Suprapubic skin (tissue), 4 donors: ENCODE measurements at regions not wholly inside any gene's neighbourhood (a gene's known extent, or its start where the extent isn't known, plus 50 kb on each side); places are given as distances from the start of the nearest gene placed in this dataset.

Experiments
- DNase-seq, 2 donors: peaks; one replicate each; pipeline ENCODE4 v3.0.0-alpha.2; 2019; ENCODE audit warnings: low spot score in 2 of 2
- H3K27ac ChIP-seq: fragments of 200-600 bp; sonication (generic); one replicate; pipeline ENCODE4 v1.5.1; 2019
- H3K27me3 ChIP-seq: fragments of 200-600 bp; sonication (generic); one replicate; pipeline ENCODE4 v1.5.1; 2019
- H3K36me3 ChIP-seq: fragments of 200-600 bp; sonication (generic); one replicate; pipeline ENCODE4 v1.5.1; 2019
- H3K4me1 ChIP-seq: fragments of 200-600 bp; sonication (generic); one replicate; pipeline ENCODE4 v1.5.1; 2019
- H3K4me3 ChIP-seq: fragments of 200-600 bp; sonication (generic); one replicate; pipeline ENCODE4 v1.5.1; 2019; ENCODE audit warnings: mild to moderate bottlenecking
- H3K9me3 ChIP-seq: fragments of 200-600 bp; sonication (generic); one replicate; pipeline ENCODE4 v1.5.1; 2019
- EP300 ChIP-seq: sonication (generic); formaldehyde crosslinking; IDR thresholded peaks from one replicate; pipeline ENCODE4 v1.6.1; 2017; ENCODE audit warnings: antibody characterized with exemption
- POLR2A ChIP-seq, 2 donors: fragments of 450-650 bp; IDR thresholded peaks; one replicate each; pipeline ENCODE4 v1.6.1; 2017; ENCODE audit warnings: antibody characterized with exemption in 2 of 2, mild to moderate bottlenecking in 2 of 2, moderate library complexity in 2 of 2
- POLR2AphosphoS5 ChIP-seq, 3 donors: sonication (generic); formaldehyde crosslinking; IDR thresholded peaks; one replicate each; pipeline ENCODE4 v1.6.1; 2017; ENCODE audit warnings: antibody characterized with exemption in 3 of 3
- WGBS: methylation state at CpG from one replicate; pipeline ENCODE4 v1.1.5; 2018; 5-methylcytosine and 5-hydroxymethylcytosine counted together
- TF ChIP-seq, protein P1 (sequence below), 2 donors: fragments of 200-600 bp in 1 of 2; fragments of 450-650 bp in 1 of 2; sonication (generic) in 1 of 2; IDR thresholded peaks; one replicate each; pipeline ENCODE4 v1.5.1; 2016 to 2019; ENCODE audit warnings: antibody characterized with exemption in 2 of 2, mild to moderate bottlenecking in 1 of 2, moderate library complexity in 1 of 2

- Histone ChIP-seq H3K4me3 (no peak overlapping the region), H3K4me1 (no peaks in the 10 kb centered on the region), H3K9me3 (no peaks in the 10 kb centered on the region), H3K36me3 (no peaks in the 10 kb centered on the region), H3K27me3 (no peaks in the 10 kb centered on the region), H3K27ac (no peak overlapping the region)
- WGBS: 54% methylated on average over 1 of the region's 1 CpG
- DNase-seq: no peak
- TF ChIP-seq, protein P1, sequence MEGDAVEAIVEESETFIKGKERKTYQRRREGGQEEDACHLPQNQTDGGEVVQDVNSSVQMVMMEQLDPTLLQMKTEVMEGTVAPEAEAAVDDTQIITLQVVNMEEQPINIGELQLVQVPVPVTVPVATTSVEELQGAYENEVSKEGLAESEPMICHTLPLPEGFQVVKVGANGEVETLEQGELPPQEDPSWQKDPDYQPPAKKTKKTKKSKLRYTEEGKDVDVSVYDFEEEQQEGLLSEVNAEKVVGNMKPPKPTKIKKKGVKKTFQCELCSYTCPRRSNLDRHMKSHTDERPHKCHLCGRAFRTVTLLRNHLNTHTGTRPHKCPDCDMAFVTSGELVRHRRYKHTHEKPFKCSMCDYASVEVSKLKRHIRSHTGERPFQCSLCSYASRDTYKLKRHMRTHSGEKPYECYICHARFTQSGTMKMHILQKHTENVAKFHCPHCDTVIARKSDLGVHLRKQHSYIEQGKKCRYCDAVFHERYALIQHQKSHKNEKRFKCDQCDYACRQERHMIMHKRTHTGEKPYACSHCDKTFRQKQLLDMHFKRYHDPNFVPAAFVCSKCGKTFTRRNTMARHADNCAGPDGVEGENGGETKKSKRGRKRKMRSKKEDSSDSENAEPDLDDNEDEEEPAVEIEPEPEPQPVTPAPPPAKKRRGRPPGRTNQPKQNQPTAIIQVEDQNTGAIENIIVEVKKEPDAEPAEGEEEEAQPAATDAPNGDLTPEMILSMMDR (IDR thresholded peaks at IDR 0.05): no peak
- TF ChIP-seq POLR2AphosphoS5 (IDR thresholded peaks at IDR 0.05) (no peak), POLR2A (IDR thresholded peaks at IDR 0.05) (no peak), EP300 (no peak)
Observed at GRCh38 chr3:176969066-176969465, 228.2 kb downstream of the TBL1XR1 start.

DNA sequence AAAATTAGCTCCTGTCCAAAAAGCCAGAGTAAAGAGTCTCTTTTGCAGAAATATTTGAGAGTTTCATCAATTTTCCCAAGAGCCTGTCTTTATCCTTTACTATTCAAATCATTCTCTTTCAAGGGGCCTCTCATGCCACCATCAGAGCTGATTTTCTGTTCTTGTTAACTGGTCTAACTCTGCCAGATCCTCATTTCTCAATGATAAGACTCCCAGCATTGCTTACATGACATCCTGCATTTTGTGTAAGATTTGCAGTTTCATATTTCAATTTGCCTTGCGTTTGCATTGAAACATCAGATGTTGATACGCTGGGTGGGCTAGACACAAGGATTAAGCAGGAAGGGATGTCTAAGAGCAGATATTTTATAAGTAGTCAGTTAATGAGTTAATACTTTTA, 228.7 kb downstream of the TBL1XR1 start:
- 90% methylated on average over 2 of the region's 2 CpGs for WGBS
- Histone ChIP-seq H3K9me3 (no peaks in the 10 kb centered on the region), H3K27me3 (no peaks in the 10 kb centered on the region), H3K4me1 (no peaks in the 10 kb centered on the region), H3K4me3 (no peak overlapping the region), H3K27ac (no peak overlapping the region), H3K36me3 (no peaks in the 10 kb centered on the region)
- no peak for DNase-seq
- TF ChIP-seq EP300 (no peak), POLR2A (IDR thresholded peaks at IDR 0.05) (no peak), POLR2AphosphoS5 (IDR thresholded peaks at IDR 0.05) (no peak)
- TF ChIP-seq, protein P1 (IDR thresholded peaks at IDR 0.05): no peak

GRCh38 chr3:176967522-176967921, 229.8 kb downstream of the TBL1XR1 start:
- TF ChIP-seq POLR2AphosphoS5 (IDR thresholded peaks at IDR 0.05) (no peak), EP300 (no peak), POLR2A (IDR thresholded peaks at IDR 0.05) (no peak)
- TF ChIP-seq, protein P1 (IDR thresholded peaks at IDR 0.05): no peak
- Histone ChIP-seq H3K9me3 (no peaks in the 10 kb centered on the region), H3K4me3 (no peak overlapping the region), H3K27ac (no peak overlapping the region), H3K4me1 (no peaks in the 10 kb centered on the region), H3K36me3 (no peaks in the 10 kb centered on the region), H3K27me3 (no peaks in the 10 kb centered on the region)
- WGBS: 69% methylated on average over 3 of the region's 3 CpGs
- no peak for DNase-seq

DNA sequence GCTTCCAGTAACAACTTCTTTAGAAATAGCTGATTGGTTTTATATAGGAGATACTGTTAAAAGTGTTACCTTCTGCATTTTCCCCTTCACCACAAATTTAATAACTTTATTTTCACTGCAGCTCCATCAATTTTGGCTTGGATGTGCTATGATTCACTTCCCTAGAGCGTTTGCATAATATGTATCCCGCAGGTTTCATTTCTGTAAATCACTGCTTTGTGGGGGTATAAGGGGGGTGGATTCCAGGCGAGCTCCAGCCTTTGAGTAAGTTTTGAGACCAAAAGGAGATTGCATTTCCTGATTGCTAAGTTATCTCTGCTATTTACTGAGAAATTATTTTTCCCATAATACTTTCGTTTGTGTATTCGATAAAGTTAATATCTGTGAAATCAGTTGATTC, 232.6 kb downstream of the TBL1XR1 start:
- Histone ChIP-seq H3K27me3 (no peaks in the 10 kb centered on the region), H3K4me3 (no peak overlapping the region), H3K4me1 (no peaks in the 10 kb centered on the region), H3K9me3 (no peaks in the 10 kb centered on the region), H3K36me3 (no peaks in the 10 kb centered on the region), H3K27ac (no peak overlapping the region)
- WGBS: 44% methylated on average over 5 of the region's 5 CpGs
- DNase-seq: no peak
- TF ChIP-seq EP300 (no peak), POLR2AphosphoS5 (IDR thresholded peaks at IDR 0.05) (no peak), POLR2A (IDR thresholded peaks at IDR 0.05) (no peak)
- TF ChIP-seq, protein P1 (IDR thresholded peaks at IDR 0.05): no peak

- no peaks in the 10 kb centered on the region for H3K36me3 ChIP-seq
- no peak for DNase-seq
- no peak overlapping the region for H3K4me3 ChIP-seq
- H3K27me3 ChIP-seq: no peaks in the 10 kb centered on the region
- 77% methylated on average over 2 of the region's 2 CpGs for WGBS
- TF ChIP-seq POLR2A (IDR thresholded peaks at IDR 0.05): no peak
- TF ChIP-seq, protein P1 (IDR thresholded peaks at IDR 0.05): no peak
- TF ChIP-seq POLR2AphosphoS5 (IDR thresholded peaks at IDR 0.05): no peak
- no peak for TF ChIP-seq EP300
- H3K4me1 ChIP-seq: no peaks in the 10 kb centered on the region
- H3K27ac ChIP-seq: no peak overlapping the region
- no peaks in the 10 kb centered on the region for H3K9me3 ChIP-seq
Observed at GRCh38 chr3:176961916-176962315, 235.4 kb downstream of the TBL1XR1 start.
